ENCODE measurements at regions not wholly inside any gene's neighbourhood (a gene's known extent, or its start where the extent isn't known, plus 50 kb on each side); places are given as distances from the start of the nearest gene placed in this dataset.
"Not testable (repeated sequence)": the region's sequence is repeated elsewhere in the genome, so short reads cannot be mapped to it uniquely, and the experiment has no call there.

DNA sequence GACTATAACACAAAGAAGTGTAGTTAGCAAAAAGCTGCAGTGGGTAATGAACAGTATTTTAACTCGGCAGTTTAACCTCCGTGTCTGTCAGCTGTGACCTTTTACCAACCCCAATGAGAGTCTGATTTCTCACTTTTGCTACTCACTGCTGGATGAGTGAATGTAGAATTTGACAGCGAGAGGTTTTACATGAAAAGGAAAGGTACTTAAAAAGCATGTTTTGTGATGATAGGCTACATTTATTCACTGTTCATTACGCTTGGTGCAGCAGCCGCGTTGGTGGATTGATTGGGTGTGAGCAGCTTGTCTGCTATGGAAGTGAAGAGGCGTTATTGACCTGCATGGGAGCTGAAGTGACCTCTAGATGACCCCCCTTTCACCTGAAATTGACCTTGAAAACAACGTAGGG lies 867.7 kb downstream of the NR2F1-AS1 start:
- Mint-ChIP-seq H3K9me3 (no peaks in the 10 kb centered on the region), H3K27me3 (no peaks in the 10 kb centered on the region), H3K4me1 (no peaks in the 10 kb centered on the region), H3K27ac (no peak overlapping the region), H3K36me3 (no peaks in the 10 kb centered on the region), H3K4me3 (no peak overlapping the region)
- CTCF ChIA-PET = no interaction called here
- no peak for DNase-seq

DNA sequence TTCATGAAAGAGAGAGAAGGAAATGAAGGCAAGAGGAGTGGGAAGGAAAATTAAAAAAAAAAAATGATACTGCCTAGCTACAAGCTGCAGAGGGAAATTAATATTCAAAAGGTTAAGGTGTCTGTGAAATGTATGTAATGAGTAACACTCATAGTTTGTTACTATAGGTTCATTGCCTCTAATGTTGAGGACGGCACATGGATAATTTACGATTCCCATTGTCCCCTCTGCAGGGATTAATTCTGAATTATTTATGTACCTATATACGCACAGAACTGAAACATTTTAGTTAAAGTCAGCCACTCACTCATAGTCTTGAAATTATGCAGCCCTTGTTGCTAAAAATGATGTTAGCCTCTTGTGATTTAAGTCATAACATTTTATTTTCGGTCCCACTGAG lies 869.1 kb downstream of the NR2F1-AS1 start:
- DNase-seq = no peak
- Mint-ChIP-seq H3K9me3 (no peaks in the 10 kb centered on the region), H3K27me3 (no peaks in the 10 kb centered on the region), H3K4me3 (no peak overlapping the region), H3K4me1 (no peaks in the 10 kb centered on the region), H3K36me3 (no peaks in the 10 kb centered on the region), H3K27ac (no peak overlapping the region)
- CTCF ChIA-PET = no interaction called here

DNA sequence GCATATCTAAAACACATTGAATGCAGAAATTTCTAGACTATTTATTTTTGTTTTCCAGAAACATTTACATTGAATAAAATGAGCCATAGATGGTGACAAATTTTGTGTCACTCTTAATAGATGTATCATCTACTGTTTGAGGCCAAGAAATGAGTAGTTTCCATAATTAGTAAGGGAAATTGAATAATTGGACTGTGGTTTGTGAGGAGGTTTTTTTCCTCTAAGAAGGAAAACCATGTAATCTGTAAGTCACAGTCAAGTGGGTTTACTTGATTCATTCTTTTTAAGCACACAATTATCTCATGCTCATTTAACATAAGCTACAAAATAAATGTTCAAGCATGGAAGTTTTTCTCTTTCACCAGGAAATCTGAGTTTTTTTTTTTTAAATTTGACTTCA lies 876.4 kb downstream of the NR2F1-AS1 start:
- Mint-ChIP-seq H3K4me3 (no peak overlapping the region), H3K36me3 (no peaks in the 10 kb centered on the region), H3K27ac (no peak overlapping the region), H3K4me1 (no peaks in the 10 kb centered on the region), H3K9me3 (no peaks in the 10 kb centered on the region), H3K27me3 (no peaks in the 10 kb centered on the region)
- no peak for DNase-seq
- CTCF ChIA-PET = no interaction called here

DNA sequence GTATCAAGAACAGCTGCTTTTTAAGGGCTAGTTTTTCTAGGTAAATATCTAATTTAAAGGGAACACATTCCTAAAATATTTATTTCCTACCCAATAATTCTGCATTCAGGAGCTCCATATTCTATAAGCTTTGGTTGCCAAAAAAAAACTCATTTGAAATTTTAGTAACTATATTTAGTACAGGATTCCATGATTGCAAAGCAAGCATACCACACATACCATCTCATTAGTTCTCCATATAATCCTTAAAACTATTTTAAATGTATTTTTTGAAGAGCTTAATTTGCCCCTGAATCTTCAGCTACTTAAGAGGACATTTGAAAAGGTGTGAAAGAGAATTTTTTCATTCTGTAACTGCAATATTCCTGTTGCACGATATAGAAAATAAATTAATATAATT lies 877.0 kb downstream of the NR2F1-AS1 start:
- H3K9me3 Mint-ChIP-seq = no peaks in the 10 kb centered on the region
- no peak for DNase-seq
- H3K4me3 Mint-ChIP-seq = no peak overlapping the region
- H3K27me3 Mint-ChIP-seq = no peaks in the 10 kb centered on the region
- H3K36me3 Mint-ChIP-seq = no peaks in the 10 kb centered on the region
- CTCF ChIA-PET = interaction anchor here (0.8 kb wide), 1 partner anchor 10 kb away, joined by 3 read pairs; no protein-coding TSS in a partner anchor
- no peaks in the 10 kb centered on the region for H3K4me1 Mint-ChIP-seq
- no peak overlapping the region for H3K27ac Mint-ChIP-seq

DNA sequence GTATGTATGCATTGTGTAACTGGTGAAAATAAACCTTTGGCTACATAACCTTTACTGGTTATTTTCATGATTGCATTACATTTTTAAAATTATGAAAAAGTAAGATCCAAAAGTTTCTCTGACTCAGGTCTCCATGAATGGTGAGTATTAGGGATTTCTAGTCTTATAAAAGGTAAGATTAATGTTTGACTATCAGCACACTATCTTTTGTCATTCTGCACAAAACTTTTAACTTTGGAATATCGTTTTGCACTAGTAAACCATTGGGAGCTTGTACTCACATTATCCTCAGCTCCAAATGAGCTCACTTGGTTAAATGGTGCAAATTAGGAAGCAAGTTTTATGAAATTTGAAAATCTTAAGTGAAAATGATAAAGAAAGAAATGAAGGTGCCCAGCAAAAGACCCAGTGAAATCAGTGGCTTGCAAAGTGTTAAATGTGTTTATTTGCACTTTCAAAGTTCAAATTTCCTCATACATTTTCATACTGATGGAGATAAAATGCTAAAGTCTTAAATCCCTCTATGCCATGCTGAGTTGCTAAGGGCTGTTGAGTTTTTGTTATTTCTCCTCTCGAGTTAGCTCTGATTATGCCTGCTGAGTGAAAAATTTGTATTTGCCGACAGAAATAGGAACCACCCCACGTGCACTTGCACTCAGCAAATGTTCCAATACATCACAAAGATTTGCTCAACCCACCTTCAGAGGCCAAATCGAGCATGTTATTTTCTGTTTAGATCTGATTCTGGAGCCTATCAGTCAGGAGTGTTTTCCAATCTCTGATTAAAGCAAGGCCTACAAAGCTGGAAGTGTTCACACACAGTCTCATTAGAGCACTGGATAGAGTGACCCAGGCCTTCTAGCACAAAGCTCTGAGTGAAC lies 885.7 kb downstream of the NR2F1-AS1 start:
- no peaks in the 10 kb centered on the region for H3K4me1 Mint-ChIP-seq
- no peak overlapping the region for H3K4me3 Mint-ChIP-seq
- no peaks in the 10 kb centered on the region for H3K27me3 Mint-ChIP-seq
- no peak for DNase-seq
- CTCF ChIA-PET = no interaction called here
- no peaks in the 10 kb centered on the region for H3K36me3 Mint-ChIP-seq
- peaks cover 4% of the 10 kb centered on the region for H3K9me3 Mint-ChIP-seq
- no peak overlapping the region for H3K27ac Mint-ChIP-seq

DNA sequence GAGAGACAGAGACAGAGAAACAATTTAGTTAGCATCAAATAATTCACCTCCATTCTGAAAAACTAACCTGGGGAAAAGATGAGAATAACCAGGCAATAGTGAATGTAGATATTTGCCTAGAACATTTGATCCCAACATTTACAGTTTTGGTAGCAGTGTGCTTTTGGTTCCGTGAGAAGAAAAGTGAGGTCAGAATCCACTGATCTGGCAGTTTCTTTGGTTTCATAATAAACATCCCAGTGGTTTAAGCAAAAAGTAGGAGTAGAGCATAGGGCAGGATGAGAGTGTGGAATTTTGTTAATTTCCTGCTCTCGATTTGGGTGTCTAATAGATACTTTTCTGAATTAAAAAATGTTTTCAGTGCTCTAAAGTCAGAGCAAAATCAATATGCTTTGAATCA lies 887.0 kb downstream of the NR2F1-AS1 start:
- Mint-ChIP-seq H3K4me3 (no peak overlapping the region), H3K27me3 (no peaks in the 10 kb centered on the region)
- CTCF ChIA-PET = no interaction called here

DNA sequence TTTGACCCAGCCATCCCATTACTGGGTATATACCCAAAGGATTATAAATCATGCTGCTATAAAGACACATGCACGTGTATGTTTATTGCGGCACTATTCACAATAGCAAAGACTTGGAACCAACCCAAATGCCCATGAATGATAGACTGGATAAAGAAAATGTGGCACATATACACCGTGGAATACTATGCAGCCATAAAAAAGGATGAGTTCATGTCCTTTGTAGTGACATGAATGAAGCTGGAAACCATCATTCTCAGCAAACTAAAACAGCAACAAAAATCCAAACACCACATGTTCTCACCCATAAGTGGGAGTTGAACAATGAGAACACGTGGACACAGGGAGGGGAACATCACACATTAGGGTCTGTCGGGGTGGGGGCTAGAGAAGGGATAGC lies 889.1 kb downstream of the NR2F1-AS1 start:
- DNase-seq, H3K36me3 Mint-ChIP-seq, H3K9me3 Mint-ChIP-seq, CTCF ChIA-PET, H3K4me1 Mint-ChIP-seq, H3K27ac Mint-ChIP-seq, H3K27me3 Mint-ChIP-seq, H3K4me3 Mint-ChIP-seq: not testable (repeated sequence)

More for the DNA sequence above, 887.0 kb downstream of the NR2F1-AS1 start:
- H3K4me1 Mint-ChIP-seq = no peaks in the 10 kb centered on the region
- H3K27ac Mint-ChIP-seq = no peak overlapping the region
- no peak for DNase-seq
- no peaks in the 10 kb centered on the region for H3K36me3 Mint-ChIP-seq
- H3K9me3 Mint-ChIP-seq = peaks cover 4% of the 10 kb centered on the region

DNA sequence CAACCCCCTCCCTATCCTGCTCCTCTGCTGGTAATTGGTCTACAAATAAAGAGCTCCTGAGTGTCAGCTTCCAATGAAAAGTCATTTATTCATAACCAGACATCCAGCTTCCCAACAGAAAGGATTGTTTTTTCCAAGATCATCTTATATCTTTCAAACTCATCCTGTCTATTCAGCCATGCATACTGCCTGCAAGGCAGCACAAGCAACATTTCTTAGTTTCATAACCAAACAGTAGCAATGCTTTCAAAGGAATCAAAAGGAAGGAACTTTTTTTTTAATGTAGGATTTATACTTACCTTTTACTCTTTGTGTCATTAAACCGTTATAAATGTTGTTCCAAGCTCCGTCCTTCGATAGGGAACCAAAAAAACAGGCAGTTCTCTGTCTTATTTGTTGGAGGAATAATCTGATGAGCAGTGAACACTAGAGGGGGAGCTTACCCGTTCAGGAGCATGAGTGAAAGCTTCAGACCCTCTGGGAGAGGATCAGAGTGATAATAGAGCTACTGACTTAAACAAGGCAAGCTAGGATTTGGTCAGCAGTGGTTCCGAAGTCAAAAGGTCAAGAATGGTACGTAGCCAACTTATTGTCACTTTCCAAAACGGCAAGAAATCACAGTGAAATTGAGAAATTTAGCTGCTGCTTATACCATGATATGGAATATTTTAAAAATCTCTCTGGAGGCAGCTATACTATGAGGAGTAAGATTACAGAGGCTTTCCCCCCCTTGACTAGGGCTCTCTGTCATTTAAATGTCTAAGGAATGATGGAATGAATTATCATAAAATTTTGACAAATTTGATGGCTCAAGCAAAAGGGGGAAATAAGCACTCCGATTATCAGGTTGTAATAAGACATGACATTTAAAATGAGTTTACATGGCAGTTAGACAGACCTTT lies 892.9 kb downstream of the NR2F1-AS1 start:
- CTCF ChIA-PET = no interaction called here
- H3K27me3 Mint-ChIP-seq = no peaks in the 10 kb centered on the region
- DNase-seq = no peak

DNA sequence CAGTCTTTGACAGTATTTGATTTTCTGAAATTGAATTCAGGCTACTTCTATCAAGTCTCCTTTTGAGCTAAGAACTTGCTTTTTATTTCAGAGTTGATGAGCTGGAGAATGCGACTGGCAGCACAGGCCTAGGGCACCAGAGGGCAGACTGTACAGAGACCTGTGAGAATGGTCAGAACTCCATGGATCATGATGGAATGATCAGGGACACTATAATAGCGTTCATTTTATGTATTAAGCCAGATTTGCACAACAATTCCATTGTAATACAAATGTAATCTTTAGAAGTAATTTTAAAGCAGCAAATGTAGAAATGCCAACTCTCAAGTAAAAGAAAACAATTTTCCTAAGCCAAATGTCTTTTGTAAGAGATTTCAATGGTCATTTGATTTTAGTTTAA lies 902.4 kb downstream of the NR2F1-AS1 start:
- Mint-ChIP-seq H3K36me3 (no peaks in the 10 kb centered on the region), H3K4me3 (no peak overlapping the region), H3K4me1 (no peaks in the 10 kb centered on the region), H3K27ac (no peak overlapping the region), H3K27me3 (no peaks in the 10 kb centered on the region), H3K9me3 (peaks cover 6% of the 10 kb centered on the region)
- CTCF ChIA-PET = no interaction called here
- DNase-seq = no peak

More for the DNA sequence above, 892.9 kb downstream of the NR2F1-AS1 start:
- Mint-ChIP-seq H3K4me1 (no peaks in the 10 kb centered on the region), H3K36me3 (no peaks in the 10 kb centered on the region), H3K27ac (no peak overlapping the region), H3K9me3 (peaks cover 14% of the 10 kb centered on the region), H3K4me3 (no peak overlapping the region)

DNA sequence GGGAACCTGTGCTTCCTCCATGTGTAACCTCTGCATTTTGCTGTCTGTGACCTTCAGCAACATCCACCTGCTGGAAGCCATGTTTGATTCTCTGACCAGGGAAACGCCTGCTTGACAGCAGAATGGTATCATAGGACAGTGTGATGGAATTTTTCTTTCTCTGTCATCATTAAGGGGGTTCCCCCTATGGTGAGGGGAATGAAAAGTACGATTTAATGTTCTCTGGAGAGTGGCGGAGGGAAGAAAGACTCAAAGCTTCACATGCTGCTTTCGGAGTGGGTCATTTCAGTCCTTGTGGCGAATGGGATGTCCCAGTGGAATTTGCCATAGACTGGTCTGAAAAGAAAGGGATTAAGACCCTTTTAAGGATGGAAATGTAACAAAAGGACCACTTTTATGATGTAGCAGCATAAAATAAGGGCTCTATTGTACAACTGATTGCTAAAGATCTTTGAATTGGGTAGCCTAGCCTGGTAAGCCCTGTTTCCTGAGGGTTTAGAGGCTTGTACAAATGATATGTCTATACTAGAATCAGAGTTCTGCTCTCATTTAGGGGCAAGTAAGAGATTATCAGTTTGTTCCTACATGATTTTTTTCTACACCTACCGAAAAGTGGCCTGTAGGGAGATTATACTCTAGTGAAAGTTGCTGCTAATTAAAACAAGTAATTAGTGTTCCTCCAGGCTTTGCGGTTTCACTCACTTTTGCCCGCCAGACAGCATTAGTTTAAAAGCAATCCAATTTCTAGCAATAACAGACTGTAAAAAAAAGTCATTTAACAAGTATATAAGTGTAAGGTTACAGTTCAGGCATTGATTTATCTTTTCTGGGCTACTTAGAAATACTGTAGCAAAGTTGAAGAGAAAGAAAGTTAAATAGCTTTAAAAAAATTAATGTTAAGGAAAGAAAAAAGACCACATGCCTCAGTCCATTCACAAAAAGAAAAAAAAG lies 904.5 kb downstream of the NR2F1-AS1 start:
- Mint-ChIP-seq H3K27me3 (no peaks in the 10 kb centered on the region), H3K4me1 (no peaks in the 10 kb centered on the region), H3K4me3 (no peak overlapping the region), H3K9me3 (no peaks in the 10 kb centered on the region), H3K27ac (no peak overlapping the region), H3K36me3 (no peaks in the 10 kb centered on the region)
- CTCF ChIA-PET = no interaction called here
- DNase-seq = no peak

DNA sequence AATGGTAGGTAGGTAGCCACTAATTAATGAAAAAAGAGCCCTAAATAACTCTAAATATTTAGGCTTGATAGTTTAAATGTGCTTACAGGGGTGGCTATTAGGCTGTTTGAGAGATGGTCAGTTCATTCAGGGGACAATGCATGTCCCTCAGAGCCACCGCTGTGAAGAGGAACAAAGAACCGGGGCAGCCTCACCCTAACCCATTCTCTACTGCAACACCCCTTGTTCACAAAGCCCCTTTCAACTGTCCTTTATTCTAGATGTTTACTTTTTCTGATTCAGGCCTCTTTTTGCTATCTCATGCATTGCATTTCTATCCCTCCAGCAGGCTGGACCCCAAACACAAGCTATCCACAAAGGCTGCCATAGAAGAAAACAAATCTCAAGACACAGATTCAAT lies 906.7 kb downstream of the NR2F1-AS1 start:
- Mint-ChIP-seq H3K36me3 (no peaks in the 10 kb centered on the region), H3K4me3 (no peak overlapping the region), H3K4me1 (no peaks in the 10 kb centered on the region), H3K27ac (no peak overlapping the region), H3K27me3 (no peaks in the 10 kb centered on the region), H3K9me3 (peaks cover 2% of the 10 kb centered on the region)
- CTCF ChIA-PET = no interaction called here
- no peak for DNase-seq

DNA sequence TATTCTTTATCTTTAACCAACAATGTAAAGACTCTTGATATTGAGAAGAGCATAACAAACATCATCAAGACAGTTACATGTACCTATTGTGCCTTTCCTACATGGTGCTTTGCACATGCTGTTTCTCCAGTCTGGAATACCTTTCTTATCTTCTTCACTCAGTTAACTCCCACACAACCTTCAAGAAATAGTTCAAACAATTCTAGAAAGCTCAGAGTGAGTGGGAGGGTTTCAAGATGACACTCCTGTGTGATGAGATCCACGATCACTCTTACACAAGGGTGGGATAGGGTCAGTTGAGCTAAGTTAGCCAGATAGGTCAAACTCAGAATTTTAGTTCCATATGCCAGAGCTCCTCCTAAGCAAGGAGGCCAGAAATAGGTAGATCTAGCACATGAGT lies 915.5 kb downstream of the NR2F1-AS1 start:
- no peaks in the 10 kb centered on the region for H3K27me3 Mint-ChIP-seq
- no peak overlapping the region for H3K27ac Mint-ChIP-seq

DNA sequence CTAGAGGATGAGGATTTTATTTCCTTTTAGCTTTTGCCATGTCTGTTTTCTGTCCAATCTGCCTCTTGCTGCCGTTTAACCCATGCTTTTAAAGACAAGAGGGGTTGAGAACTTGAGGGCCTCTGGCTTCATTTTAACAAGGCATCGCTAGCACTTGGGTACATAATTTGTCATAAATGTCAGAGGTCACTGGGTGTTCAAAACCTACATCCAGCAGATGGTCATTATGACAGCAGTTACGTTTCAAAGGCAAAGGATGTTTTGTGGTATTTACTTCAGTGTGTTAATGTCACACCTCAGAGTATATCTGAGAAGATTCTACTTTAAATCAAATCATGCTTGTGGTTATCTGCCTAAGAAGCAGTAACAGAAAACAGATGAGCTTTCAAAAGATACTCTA lies 918.3 kb downstream of the NR2F1-AS1 start:
- no peaks in the 10 kb centered on the region for H3K4me1 Mint-ChIP-seq
- no peaks in the 10 kb centered on the region for H3K27me3 Mint-ChIP-seq
- DNase-seq = no peak
- H3K4me3 Mint-ChIP-seq = no peak overlapping the region
- CTCF ChIA-PET = no interaction called here
- peaks cover 4% of the 10 kb centered on the region for H3K9me3 Mint-ChIP-seq
- H3K36me3 Mint-ChIP-seq = no peaks in the 10 kb centered on the region
- H3K27ac Mint-ChIP-seq = no peak overlapping the region

More for the DNA sequence above, 915.5 kb downstream of the NR2F1-AS1 start:
- H3K4me1 Mint-ChIP-seq = no peaks in the 10 kb centered on the region
- no peaks in the 10 kb centered on the region for H3K36me3 Mint-ChIP-seq
- CTCF ChIA-PET = no interaction called here
- no peaks in the 10 kb centered on the region for H3K9me3 Mint-ChIP-seq
- DNase-seq = no peak
- no peak overlapping the region for H3K4me3 Mint-ChIP-seq

DNA sequence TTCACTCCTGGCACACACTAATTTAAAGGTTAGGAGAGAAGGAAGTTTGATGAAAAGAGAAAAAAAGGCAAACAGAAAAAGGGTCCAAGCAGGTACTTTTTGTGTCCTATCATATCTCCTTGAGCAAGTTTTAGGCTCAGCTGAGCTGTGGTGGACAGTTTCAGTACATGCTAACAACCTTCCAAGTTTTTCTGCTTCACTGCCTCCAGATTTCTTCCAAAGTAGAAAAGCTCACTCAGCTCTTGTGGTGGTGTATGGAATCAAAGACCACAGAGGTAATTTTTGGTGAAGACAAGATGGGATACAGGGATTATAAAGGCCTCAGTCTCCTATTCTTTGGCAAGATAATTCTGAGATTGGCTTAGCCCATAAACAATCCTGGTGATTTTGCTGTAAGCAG lies 921.8 kb downstream of the NR2F1-AS1 start:
- Mint-ChIP-seq H3K27me3 (no peaks in the 10 kb centered on the region), H3K4me1 (no peaks in the 10 kb centered on the region), H3K9me3 (peaks cover 9% of the 10 kb centered on the region), H3K4me3 (no peak overlapping the region), H3K27ac (no peak overlapping the region), H3K36me3 (no peaks in the 10 kb centered on the region)
- DNase-seq = no peak
- CTCF ChIA-PET = no interaction called here
